ENCODE measurements at regions not wholly inside any gene's neighbourhood (a gene's known extent, or its start where the extent isn't known, plus 50 kb on each side); places are given as distances from the start of the nearest gene placed in this dataset.

- TF ChIP-seq ZEB2 (IDR thresholded peaks at IDR 0.05) (peak; percentile 34; the same call in 1 of the 2 replicates), CEBPG (CRISPR knock-in tag; IDR thresholded peaks at IDR 0.05) (no peak), CEBPG (tag; conservative IDR thresholded peaks at IDR 0.05 in 1 of 2, IDR thresholded peaks at IDR 0.05 in 1 of 2) (peak; percentile 62 to 80), ZBTB8A (IDR thresholded peaks at IDR 0.05; ENCODE audit: partially characterized antibody) (no peak), DIDO1 (tag; IDR thresholded peaks at IDR 0.05; ENCODE audit: low read depth) (no peak), ILF3 (IDR thresholded peaks at IDR 0.05; ENCODE audit: borderline replicate concordance) (no peak), BRCA1 (IDR thresholded peaks at IDR 0.05) (no peak), BRCA1 (CRISPR knock-in tag; IDR thresholded peaks at IDR 0.05) (no peak), RREB1 (CRISPR knock-in tag; IDR thresholded peaks at IDR 0.05) (no peak), USF1 (CRISPR knock-in tag; IDR thresholded peaks at IDR 0.05) (no peak), KDM1A (IDR thresholded peaks at IDR 0.05) (0 out of 4 replicates have a peak, but pooled peaks of 1 of the 2 experiments have one; percentile 8), PTTG1 (tag; IDR thresholded peaks at IDR 0.05; ENCODE audit: low read depth) (no peak), PCBP1 (IDR thresholded peaks at IDR 0.05; ENCODE audit: low read depth, low read length, poor library complexity, severe bottlenecking) (no peak), HDAC8 (tag; IDR thresholded peaks at IDR 0.05) (no peak), ZNF584 (CRISPR knock-in tag; IDR thresholded peaks at IDR 0.05; ENCODE audit: low read depth) (no peak), ZBTB1 (CRISPR knock-in tag; IDR thresholded peaks at IDR 0.05; ENCODE audit: borderline replicate concordance, low read depth) (no peak), FOS (IDR thresholded peaks at IDR 0.05; ENCODE audit: extremely low read depth, insufficient read length) (no peak), U2AF1 (optimal IDR thresholded peaks at IDR 0.05; ENCODE audit: low read depth, low read length) (no peak), NR2F6 (CRISPR knock-in tag; IDR thresholded peaks at IDR 0.05) (no peak), ZNF507 (tag; conservative IDR thresholded peaks at IDR 0.05) (no peak), ZNF277 (CRISPR knock-in tag; IDR thresholded peaks at IDR 0.05; ENCODE audit: borderline replicate concordance) (no peak)
Measured at GRCh38 chr5:77906806-77907205, 130.7 kb upstream of the TBCA start (continued).
